Middle frontal gyrus (tissue), 1 donor: ENCODE measurements at regions not wholly inside any gene's neighbourhood (a gene's known extent, or its start where the extent isn't known, plus 50 kb on each side); places are given as distances from the start of the nearest gene placed in this dataset.

Experiments
- DNase-seq: peaks from one replicate; pipeline ENCODE4 v3.0.0-alpha.2; 2015; ENCODE audit warnings: low spot score; ENCODE audit errors: extremely low spot score

- DNase-seq: no peak
These were observed 239.7 kb upstream of the TNP1 start for GRCh38 chr2:217099561-217099960.

GRCh38 chr2:217098435-217098834 is 238.6 kb upstream of the TNP1 start:
- DNase-seq: no peak

DNA sequence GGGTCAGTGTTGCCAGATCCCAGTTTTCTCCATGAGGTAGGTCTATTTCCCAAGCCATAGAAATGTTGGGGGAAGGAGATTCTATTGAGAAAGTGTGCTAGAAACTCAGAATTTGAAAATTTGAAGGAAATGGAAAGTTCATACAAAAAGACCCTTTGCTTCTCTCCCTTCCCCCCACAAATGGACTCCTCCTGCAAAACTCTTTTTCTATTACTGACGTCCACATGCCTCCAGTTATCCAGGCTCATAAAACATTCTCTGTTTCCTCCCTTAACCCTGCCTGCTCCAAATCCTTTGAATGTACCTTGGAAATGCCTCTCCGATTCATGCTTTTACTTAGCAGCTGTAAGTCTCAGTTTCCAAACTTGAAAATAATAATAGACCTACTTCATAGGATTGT is 237.5 kb upstream of the TNP1 start:
- DNase-seq: no peak

DNA sequence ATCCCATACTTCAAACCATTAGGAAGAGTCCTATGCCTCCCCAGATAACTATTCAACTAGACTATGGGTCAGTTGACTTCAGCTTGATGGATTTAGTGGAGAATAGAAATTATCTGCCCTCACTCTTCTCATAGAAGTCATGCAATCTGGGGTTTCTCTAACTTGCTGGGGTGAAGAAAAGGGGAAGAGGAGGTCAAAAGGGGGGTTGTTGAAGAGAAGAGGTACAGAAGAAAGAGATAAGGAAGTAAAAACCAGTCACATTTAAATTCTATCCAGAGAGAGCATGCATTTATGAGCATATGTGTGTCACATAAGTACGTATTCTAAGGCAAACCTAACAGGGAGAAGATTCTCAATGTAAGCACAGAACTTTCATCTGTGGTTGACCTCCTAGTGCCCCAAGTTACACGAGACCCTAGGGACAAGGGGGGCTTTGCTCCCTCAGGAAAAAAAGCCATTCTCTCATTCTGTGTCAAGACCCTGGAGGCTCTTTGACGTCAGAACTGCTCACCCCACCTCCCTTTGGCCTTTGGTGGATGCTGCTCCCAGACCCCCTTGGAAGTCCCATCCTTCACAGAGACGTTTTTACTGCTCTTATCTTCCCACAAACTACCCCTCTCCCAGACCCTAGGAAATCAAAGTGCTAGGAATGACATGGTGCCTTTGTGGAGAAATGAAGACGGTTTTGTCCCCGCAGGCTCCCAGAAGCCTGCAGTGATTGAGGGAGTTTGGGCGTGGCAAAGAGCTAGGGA is 236.8 kb upstream of the TNP1 start:
- no peak for DNase-seq

GRCh38 chr2:217095511-217096205 is 235.8 kb upstream of the TNP1 start:
- DNase-seq: no peak

DNA sequence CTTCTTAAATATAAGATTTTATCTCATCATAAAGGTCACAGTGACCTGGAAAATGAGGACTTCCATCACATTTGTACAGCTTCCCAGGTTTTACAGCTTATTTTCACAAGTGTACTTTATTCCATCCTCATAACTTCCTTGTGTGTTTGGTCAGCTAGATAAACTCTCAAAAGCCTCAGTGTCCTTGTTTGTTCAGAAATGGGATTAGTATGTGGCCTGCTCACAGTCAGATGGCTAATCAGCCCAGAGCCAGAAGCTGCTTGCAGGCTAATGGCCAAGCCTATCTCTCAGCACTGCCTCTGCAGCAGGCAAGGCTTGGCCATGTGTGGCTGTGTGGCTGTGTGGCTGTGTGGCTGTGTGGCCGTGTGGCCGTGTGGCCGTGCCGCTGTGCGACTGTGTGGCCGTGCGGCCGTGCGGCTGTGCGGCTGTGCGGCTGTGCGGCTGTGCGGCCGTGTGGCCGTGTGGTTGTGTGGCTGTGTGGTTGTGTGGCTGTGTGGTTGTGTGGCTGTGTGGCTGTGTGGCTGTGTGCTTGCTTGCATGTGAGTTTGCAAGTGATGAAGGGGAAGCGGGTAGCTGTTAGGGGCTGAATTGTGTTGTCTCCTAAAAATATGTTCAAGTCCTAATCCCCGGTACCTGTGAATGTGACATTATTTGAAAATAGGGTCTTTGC is 233.0 kb upstream of the TNP1 start:
- no peak for DNase-seq

- DNase-seq: no peak
These were observed 231.7 kb upstream of the TNP1 start for GRCh38 chr2:217091531-217091930.

DNA sequence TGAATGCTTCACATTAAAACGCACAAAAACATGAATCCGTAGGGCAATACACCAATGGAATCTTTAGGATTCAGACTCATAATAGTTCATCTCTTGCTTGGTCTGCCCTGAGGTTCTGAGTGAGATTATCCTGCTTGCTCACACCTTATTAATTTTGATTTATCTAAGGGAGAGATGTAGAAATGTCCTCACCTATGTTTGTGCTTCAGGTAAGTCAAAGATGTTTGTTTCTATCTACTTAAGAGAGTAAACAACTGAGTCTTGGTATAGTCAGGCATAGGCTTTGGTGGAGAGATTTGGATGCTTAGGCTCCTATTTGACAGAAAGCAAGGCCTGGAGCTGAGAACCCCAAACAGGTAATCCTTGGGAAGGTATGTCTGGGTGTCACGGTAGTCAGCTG is 231.0 kb upstream of the TNP1 start:
- no peak for DNase-seq

GRCh38 chr2:217090024-217090473 is 230.2 kb upstream of the TNP1 start:
- DNase-seq: no peak

GRCh38 chr2:217086718-217087117 is 226.9 kb upstream of the TNP1 start:
- DNase-seq: no peak

DNA sequence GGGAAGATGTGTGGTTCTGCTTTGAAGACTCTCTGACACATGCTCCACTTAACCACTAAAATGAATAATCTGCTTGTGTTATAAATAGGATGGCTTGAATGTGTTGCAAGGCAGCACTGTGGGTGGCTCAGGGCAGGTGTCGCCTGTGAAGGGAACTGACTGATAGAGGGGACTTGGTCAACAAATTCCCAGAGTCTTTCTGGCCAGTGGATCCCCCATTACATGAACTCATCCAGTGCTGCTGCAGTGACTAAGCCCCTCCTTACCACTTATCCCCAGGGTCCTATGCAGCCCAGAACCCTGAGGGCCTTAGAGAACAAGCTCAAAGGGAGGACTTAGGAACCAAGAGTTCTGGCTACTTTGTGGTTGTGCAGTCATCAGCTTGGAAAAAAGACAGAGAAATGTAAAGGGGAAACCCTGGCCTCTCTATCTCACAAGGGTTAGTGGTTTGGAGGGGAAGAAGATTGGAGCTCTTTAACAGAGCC is 226.2 kb upstream of the TNP1 start:
- DNase-seq: no peak

GRCh38 chr2:217085543-217085942 is 225.7 kb upstream of the TNP1 start:
- no peak for DNase-seq

DNA sequence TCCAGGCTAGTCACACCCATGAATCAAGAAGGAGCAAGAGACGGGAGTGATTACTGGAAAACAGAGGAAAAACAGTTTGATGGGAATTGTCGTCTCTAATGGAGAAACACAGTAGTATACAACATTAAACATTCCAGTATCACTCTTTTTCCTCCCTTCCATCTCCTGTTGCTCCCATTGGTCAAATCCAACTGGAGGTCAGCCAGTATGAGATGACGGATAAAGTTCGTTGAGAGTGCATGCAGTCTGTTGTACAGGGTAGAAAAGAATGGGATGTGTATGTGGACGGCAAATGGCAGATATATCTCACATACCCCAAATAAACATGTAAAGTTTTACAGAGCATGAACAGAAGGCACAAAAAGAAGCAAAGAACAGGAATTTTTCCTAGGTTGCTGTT is 221.9 kb upstream of the TNP1 start:
- no peak for DNase-seq

DNA sequence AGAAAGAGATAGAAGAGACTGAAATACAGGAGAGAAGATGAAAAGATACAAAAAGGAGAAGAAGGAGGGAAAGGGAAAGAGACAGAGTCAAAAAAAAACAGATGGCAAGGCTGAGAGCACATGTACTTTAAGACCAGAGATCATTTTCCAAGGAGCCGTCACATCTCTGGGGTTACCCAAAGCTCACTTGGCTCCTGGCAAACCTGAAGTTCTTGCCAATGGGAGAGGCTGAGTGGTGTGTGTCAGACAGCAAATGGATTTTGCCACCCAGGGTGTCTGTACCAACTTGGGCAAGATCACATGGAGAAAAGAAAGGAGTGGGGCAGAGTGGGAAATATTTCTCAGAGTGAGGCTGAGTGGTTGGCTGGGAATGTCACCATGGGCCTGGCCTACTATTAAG is 219.3 kb upstream of the TNP1 start:
- no peak for DNase-seq

DNA sequence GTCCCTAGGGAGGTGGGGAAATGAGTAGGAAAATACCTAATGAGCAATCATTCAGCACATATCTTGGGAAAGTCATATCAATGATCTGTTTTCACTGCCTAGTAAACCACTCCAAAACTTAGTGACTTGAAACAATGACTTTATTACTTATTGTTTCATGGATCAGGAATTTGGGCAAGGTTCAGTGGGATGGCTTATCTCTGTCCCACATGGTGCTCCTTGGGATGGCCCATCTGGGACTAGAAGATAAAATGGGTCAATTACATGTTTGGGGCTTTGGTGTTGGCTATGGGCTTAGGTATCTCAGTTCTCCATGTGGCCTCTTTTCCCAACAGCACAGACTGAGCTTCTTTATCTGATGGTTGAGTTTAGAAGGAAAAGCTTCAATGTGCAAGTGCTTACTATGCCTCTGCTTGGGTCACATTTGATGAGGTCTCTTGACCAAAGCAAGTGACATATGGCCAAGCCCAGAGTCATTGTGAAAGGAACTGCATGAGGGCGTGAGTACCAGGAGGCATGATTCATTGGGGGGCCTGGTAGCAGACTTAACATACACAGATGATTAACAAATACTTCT is 218.1 kb upstream of the TNP1 start:
- DNase-seq: no peak

- no peak for DNase-seq
These were observed 216.9 kb upstream of the TNP1 start for GRCh38 chr2:217076657-217077232.

DNA sequence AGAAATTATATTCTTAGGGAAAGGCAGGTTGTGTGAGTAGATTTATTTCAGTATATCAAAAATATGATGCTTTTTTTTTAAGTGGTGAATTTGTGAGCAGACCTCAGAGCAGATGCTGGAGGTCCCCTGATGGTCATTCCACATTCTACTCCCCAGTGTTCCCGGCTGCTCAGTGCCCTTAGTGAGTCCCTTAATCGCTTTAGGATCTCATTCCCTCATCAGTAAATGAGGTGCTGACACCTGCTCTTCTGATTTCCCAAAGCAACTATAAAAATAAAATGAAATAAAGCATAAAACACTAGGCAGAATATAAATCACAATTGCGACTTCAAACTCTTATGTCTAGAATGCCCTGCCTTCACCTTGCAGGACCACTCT is 216.2 kb upstream of the TNP1 start:
- no peak for DNase-seq

GRCh38 chr2:217075268-217076057 is 215.6 kb upstream of the TNP1 start:
- no peak for DNase-seq

GRCh38 chr2:217074576-217075255 is 214.9 kb upstream of the TNP1 start:
- DNase-seq: no peak

- no peak for DNase-seq
These were observed 211.6 kb upstream of the TNP1 start for GRCh38 chr2:217071416-217071815.
